ENCODE measurements at regions not wholly inside any gene's neighbourhood (a gene's known extent, or its start where the extent isn't known, plus 50 kb on each side); places are given as distances from the start of the nearest gene placed in this dataset.

- no peak overlapping the region for H3K9ac ChIP-seq (ENCODE audit: low read depth, low read length, poor library complexity, severe bottlenecking)
- no peaks in the 10 kb centered on the region for H3F3A ChIP-seq (ENCODE audit: low read depth)
- H3K36me3 ChIP-seq (ENCODE audit: insufficient read depth, low read length), result no peaks in the 10 kb centered on the region
- no peaks in the 10 kb centered on the region for H3K79me2 ChIP-seq (ENCODE audit: insufficient read depth, low read length)
- no peak overlapping the region for H3K4me2 ChIP-seq (ENCODE audit: low read depth, low read length, poor library complexity, severe bottlenecking)
- H3K9me3 ChIP-seq (ENCODE audit: insufficient read depth, low read depth, low read length), result no peaks in the 10 kb centered on the region
- no peaks in the 10 kb centered on the region for H3K4me1 ChIP-seq (ENCODE audit: insufficient read depth, low read length, poor library complexity, severe bottlenecking)
- no peaks in the 10 kb centered on the region for H3K9me2 ChIP-seq (replicated peaks; ENCODE audit: low read depth, low read length)
- no peaks in the 10 kb centered on the region for H3K27me3 ChIP-seq (ENCODE audit: insufficient read depth, low read length, poor library complexity, severe bottlenecking)
- no peak overlapping the region for H2AFZ ChIP-seq (ENCODE audit: low read length)
- H3K4me3 ChIP-seq (ENCODE audit: low read length, poor library complexity, severe bottlenecking), result no peak overlapping the region
- no peaks in the 10 kb centered on the region for H4K20me1 ChIP-seq (ENCODE audit: insufficient read depth, low read length, poor library complexity, severe bottlenecking)
- TF ChIP-seq CTCF (conservative IDR thresholded peaks at IDR 0.05; ENCODE audit: low read length), result no peak
- TF ChIP-seq EZH2phosphoT487 (IDR thresholded peaks at IDR 0.05; ENCODE audit: borderline replicate concordance), result no peak
Observed at GRCh38 chr2:7673853-7674252, 756.6 kb downstream of the RNF144A start.

GRCh38 chr2:7674606-7675005 lies 757.4 kb downstream of the RNF144A start:
- no peaks in the 10 kb centered on the region for H3K4me1 ChIP-seq (ENCODE audit: insufficient read depth, low read length, poor library complexity, severe bottlenecking)
- no peak overlapping the region for H3K4me3 ChIP-seq (ENCODE audit: low read length, poor library complexity, severe bottlenecking)
- TF ChIP-seq EZH2phosphoT487 (IDR thresholded peaks at IDR 0.05; ENCODE audit: borderline replicate concordance) (no peak), CTCF (conservative IDR thresholded peaks at IDR 0.05; ENCODE audit: low read length) (no peak)
- H3K79me2 ChIP-seq (ENCODE audit: insufficient read depth, low read length), result no peaks in the 10 kb centered on the region
- H3K36me3 ChIP-seq (ENCODE audit: insufficient read depth, low read length), result no peaks in the 10 kb centered on the region
- no peaks in the 10 kb centered on the region for H3K9me3 ChIP-seq (ENCODE audit: insufficient read depth, low read depth, low read length)
- H3K4me2 ChIP-seq (ENCODE audit: low read depth, low read length, poor library complexity, severe bottlenecking), result no peak overlapping the region
- H2AFZ ChIP-seq (ENCODE audit: low read length), result no peak overlapping the region
- H3K9me2 ChIP-seq (replicated peaks; ENCODE audit: low read depth, low read length), result no peaks in the 10 kb centered on the region
- H4K20me1 ChIP-seq (ENCODE audit: insufficient read depth, low read length, poor library complexity, severe bottlenecking), result no peaks in the 10 kb centered on the region
- no peak overlapping the region for H3K9ac ChIP-seq (ENCODE audit: low read depth, low read length, poor library complexity, severe bottlenecking)
- H3K27me3 ChIP-seq (ENCODE audit: insufficient read depth, low read length, poor library complexity, severe bottlenecking), result no peaks in the 10 kb centered on the region
- no peaks in the 10 kb centered on the region for H3F3A ChIP-seq (ENCODE audit: low read depth)

GRCh38 chr2:7676714-7677113 lies 759.5 kb downstream of the RNF144A start:
- Histone ChIP-seq H3K79me2 (ENCODE audit: insufficient read depth, low read length) (no peaks in the 10 kb centered on the region), H3K36me3 (ENCODE audit: insufficient read depth, low read length) (no peaks in the 10 kb centered on the region), H4K20me1 (ENCODE audit: insufficient read depth, low read length, poor library complexity, severe bottlenecking) (no peaks in the 10 kb centered on the region), H3K4me2 (ENCODE audit: low read depth, low read length, poor library complexity, severe bottlenecking) (no peak overlapping the region), H2AFZ (ENCODE audit: low read length) (no peak overlapping the region), H3K9me3 (ENCODE audit: insufficient read depth, low read depth, low read length) (no peaks in the 10 kb centered on the region), H3F3A (ENCODE audit: low read depth) (no peaks in the 10 kb centered on the region), H3K9me2 (replicated peaks; ENCODE audit: low read depth, low read length) (no peaks in the 10 kb centered on the region), H3K27me3 (ENCODE audit: insufficient read depth, low read length, poor library complexity, severe bottlenecking) (no peaks in the 10 kb centered on the region), H3K4me1 (ENCODE audit: insufficient read depth, low read length, poor library complexity, severe bottlenecking) (no peaks in the 10 kb centered on the region), H3K4me3 (ENCODE audit: low read length, poor library complexity, severe bottlenecking) (no peak overlapping the region), H3K9ac (ENCODE audit: low read depth, low read length, poor library complexity, severe bottlenecking) (no peak overlapping the region)
- TF ChIP-seq EZH2phosphoT487 (IDR thresholded peaks at IDR 0.05; ENCODE audit: borderline replicate concordance) (no peak), CTCF (conservative IDR thresholded peaks at IDR 0.05; ENCODE audit: low read length) (no peak)

Measured in Loucy (cell line).